GM20000 (cell line): ENCODE measurements at regions not wholly inside any gene's neighbourhood (a gene's known extent, or its start where the extent isn't known, plus 50 kb on each side); places are given as distances from the start of the nearest gene placed in this dataset.

Experiments used
- DNase-seq: peaks from one replicate; pipeline ENCODE4 v3.0.0; 2012; ENCODE audit warnings: low spot score
- TF ChIP-seq, protein P1 (sequence below): IDR thresholded peaks from 2 replicates; pipeline ENCODE4 v1.5.1; 2012; ENCODE audit warnings: mild to moderate bottlenecking, control low read depth; ENCODE audit errors: extremely low read depth, missing control alignments

GRCh38 chr13:72180253-72180952 is 313.4 kb upstream of the DACH1 start:
- TF ChIP-seq, protein P1, sequence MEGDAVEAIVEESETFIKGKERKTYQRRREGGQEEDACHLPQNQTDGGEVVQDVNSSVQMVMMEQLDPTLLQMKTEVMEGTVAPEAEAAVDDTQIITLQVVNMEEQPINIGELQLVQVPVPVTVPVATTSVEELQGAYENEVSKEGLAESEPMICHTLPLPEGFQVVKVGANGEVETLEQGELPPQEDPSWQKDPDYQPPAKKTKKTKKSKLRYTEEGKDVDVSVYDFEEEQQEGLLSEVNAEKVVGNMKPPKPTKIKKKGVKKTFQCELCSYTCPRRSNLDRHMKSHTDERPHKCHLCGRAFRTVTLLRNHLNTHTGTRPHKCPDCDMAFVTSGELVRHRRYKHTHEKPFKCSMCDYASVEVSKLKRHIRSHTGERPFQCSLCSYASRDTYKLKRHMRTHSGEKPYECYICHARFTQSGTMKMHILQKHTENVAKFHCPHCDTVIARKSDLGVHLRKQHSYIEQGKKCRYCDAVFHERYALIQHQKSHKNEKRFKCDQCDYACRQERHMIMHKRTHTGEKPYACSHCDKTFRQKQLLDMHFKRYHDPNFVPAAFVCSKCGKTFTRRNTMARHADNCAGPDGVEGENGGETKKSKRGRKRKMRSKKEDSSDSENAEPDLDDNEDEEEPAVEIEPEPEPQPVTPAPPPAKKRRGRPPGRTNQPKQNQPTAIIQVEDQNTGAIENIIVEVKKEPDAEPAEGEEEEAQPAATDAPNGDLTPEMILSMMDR, result no peak

DNA sequence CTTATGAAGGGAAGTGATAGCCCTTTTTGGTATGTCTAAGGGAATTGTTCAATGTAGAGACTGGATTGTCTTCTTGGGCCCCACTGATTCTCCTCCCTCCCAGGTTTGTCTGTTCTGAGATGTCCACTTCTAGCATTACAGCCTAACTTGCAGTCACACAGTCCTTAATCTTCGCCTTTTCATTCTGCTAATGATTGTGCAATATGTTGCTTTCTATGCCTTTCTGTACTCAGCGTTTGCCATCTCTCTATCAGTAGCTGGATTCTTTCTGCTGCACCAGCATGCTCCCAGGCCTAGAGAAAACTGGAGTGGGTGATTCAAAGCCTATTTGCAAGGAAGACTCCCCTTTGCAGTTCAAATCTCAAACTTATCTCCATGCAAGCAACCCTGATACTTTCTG is 307.5 kb upstream of the DACH1 start:
- TF ChIP-seq, protein P1, result no peak
- DNase-seq, result no peak

More at GRCh38 chr13:72180253-72180952, 313.4 kb upstream of the DACH1 start:
- DNase-seq, result no peak

DNA sequence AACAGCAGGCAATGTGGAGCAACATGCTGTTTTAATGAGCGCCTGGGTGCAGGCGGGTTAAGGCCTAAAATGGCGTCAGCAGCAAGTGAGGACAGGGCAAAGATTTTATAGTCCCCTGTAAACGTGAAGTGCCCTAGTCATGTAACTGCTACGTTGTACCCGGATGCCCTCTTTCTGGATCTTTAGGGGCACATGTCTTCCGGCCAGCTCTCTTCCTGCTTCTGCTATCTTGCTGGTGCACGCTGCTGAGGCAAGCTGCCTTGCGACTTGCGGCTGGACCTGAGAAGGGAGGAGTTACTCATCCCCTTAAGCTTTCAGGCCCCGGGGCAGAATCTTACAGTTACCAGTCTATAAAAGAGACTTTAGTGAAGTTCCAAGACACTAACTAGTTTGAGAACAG is 303.6 kb upstream of the DACH1 start:
- DNase-seq, result no peak
- TF ChIP-seq, protein P1, result no peak

- DNase-seq, result no peak
- TF ChIP-seq, protein P1, result no peak
These were observed 301.3 kb upstream of the DACH1 start for GRCh38 chr13:72168126-72168855.

GRCh38 chr13:72166102-72166650 is 299.2 kb upstream of the DACH1 start:
- TF ChIP-seq, protein P1, result no peak
- no peak for DNase-seq

- TF ChIP-seq, protein P1, result no peak
These were observed 298.3 kb upstream of the DACH1 start for GRCh38 chr13:72165276-72165675.

DNA sequence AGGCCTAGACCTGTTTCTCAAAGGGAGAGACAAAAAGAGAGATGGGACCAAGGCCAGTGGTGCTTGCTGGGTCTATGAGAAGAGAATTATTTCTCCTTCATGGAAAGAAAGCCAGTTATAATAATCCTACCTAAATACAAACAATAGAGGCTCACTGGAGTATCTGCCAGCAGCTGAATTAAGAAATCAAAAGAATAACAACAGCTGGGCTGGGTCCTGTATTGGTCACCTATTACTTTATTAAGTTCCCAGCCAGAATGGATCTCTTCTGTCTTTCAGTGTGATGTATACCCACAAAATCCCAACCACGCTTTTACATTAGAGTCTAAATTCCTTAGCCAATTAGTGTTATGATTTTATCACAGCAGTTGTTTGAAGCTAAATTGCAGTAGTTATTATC is 297.8 kb upstream of the DACH1 start:
- TF ChIP-seq, protein P1, result no peak

More at GRCh38 chr13:72165276-72165675, 298.3 kb upstream of the DACH1 start:
- no peak for DNase-seq

More for the DNA sequence above, 297.8 kb upstream of the DACH1 start:
- DNase-seq, result no peak
